LNCAP (cell line): ENCODE measurements at regions not wholly inside any gene's neighbourhood (a gene's known extent, or its start where the extent isn't known, plus 50 kb on each side); places are given as distances from the start of the nearest gene placed in this dataset.

Source experiments
- CTCF ChIP-seq: fragments of 450-650 bp; IDR thresholded peaks from 2 replicates; pipeline ENCODE4 v1.5.1; 2017; ENCODE audit warnings: mild to moderate bottlenecking

GRCh38 chr6:137417396-137417795 lies 76.8 kb downstream of the OLIG3 start:
- TF ChIP-seq CTCF: no peak

GRCh38 chr6:137416376-137417109 lies 77.7 kb downstream of the OLIG3 start:
- no peak for TF ChIP-seq CTCF

DNA sequence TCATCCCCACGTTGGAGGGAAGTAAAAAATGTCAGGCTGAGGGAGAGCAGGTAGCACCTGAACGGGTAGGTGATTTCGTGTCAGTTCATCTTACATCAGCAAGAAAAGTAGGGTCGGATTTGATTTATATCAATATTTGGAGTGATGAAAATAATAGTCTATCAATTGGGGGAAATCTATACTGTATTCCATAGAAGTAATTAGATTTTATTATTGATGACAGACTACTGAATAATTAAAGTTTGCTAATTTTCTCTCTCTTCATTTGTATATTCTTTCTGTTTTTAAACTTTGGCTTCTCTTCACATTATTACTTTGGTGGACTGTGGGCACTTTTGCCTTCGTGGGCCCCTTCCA lies 78.4 kb downstream of the OLIG3 start:
- TF ChIP-seq CTCF: 0 out of 2 replicates have a peak, but pooled peaks have one; percentile 3

DNA sequence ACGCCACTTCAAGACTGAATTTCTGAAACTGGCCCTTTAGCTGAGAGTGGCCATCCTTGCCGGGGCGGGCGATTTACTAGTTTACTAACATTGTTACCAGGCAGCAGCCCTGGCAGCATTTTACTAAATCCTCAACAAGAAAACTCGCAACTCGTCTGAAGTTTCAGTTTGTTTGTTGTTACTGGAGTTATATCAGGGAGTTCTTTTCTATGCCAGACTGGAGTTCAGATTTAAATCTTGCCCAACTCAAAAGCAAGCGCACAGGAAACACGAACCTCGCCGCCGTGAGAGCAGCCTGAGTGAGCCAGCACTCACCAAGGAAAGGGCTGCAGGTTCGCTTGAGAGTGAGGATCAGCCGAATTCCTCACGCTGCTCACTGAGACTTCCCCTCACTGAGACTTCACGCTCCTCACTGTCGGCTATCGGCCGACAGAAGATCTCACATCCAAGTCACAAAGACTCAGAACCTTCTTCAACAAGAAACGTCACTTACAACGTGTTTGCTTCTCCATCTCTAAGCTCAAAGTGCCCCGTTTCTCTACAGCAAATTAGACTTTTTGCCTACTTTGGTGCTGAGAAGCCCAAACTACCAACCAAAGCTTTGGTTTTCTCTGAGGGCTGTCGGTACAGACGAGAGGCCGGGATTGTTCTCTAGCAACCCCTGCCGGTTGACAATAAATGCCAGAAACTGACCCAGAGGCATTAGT lies 78.9 kb downstream of the OLIG3 start:
- peak; percentile 73 for TF ChIP-seq CTCF

- TF ChIP-seq CTCF: no peak
Measured at GRCh38 chr6:137414599-137414998, 79.6 kb downstream of the OLIG3 start.

GRCh38 chr6:137413482-137413881 lies 80.7 kb downstream of the OLIG3 start:
- TF ChIP-seq CTCF: no peak

DNA sequence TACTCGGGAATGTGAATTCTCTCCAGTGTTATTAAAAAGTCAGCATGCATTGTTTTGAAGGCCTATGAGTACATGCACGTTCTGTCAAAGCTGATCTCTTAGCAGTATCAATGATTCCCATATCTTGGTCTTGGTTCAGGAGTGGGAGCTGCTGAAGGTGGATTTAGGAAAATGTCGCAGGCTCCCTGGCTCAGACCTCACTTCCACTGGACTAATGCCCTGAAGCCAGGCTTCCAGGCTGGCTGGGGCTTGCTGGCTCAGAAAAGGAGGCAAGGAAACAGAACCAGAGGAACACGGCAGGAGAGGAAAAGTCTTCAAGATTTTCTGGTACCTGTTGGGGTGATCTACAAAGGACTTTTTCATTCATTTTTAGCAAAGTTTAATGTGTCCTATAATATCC lies 81.6 kb downstream of the OLIG3 start:
- no peak for TF ChIP-seq CTCF
